AG09319 (cell line): ENCODE measurements at regions not wholly inside any gene's neighbourhood (a gene's known extent, or its start where the extent isn't known, plus 50 kb on each side); places are given as distances from the start of the nearest gene placed in this dataset.
"Not testable (repeated sequence)": the region's sequence is repeated elsewhere in the genome, so short reads cannot be mapped to it uniquely, and the experiment has no call there.

Source experiments
- DNase-seq: peaks from one replicate; pipeline ENCODE4 v3.0.0-alpha.2; 2010; ENCODE audit warnings: low read depth; ENCODE audit errors: extremely low read depth
- CTCF ChIP-seq: IDR thresholded peaks from 2 replicates; pipeline ENCODE4 v1.5.1; 2011; ENCODE audit warnings: low read depth, mild to moderate bottlenecking, inconsistent platforms, low read length, moderate library complexity

- no peak for TF ChIP-seq CTCF
- DNase-seq = no peak
These were observed 87.2 kb upstream of the YWHAQ start for GRCh38 chr2:9717886-9718451.

GRCh38 chr2:9720352-9721093 is 89.7 kb upstream of the YWHAQ start:
- DNase-seq = no peak
- no peak for TF ChIP-seq CTCF

GRCh38 chr2:9721344-9721743 is 90.5 kb upstream of the YWHAQ start:
- TF ChIP-seq CTCF = no peak
- no peak for DNase-seq

GRCh38 chr2:9722451-9722850 is 91.7 kb upstream of the YWHAQ start:
- TF ChIP-seq CTCF = no peak
- DNase-seq = no peak

- no peak for DNase-seq
- TF ChIP-seq CTCF = no peak
These were observed 93.8 kb upstream of the YWHAQ start for GRCh38 chr2:9724565-9724964.

- TF ChIP-seq CTCF = no peak
- DNase-seq = no peak
These were observed 94.3 kb upstream of the YWHAQ start for GRCh38 chr2:9725106-9725505.

GRCh38 chr2:9726016-9726415 is 95.2 kb upstream of the YWHAQ start:
- not testable (repeated sequence) for DNase-seq

- DNase-seq = not testable (repeated sequence)
These were observed 99.7 kb upstream of the YWHAQ start for GRCh38 chr2:9730523-9730922.
